Ascending aorta (tissue), 2 donors: ENCODE measurements at regions not wholly inside any gene's neighbourhood (a gene's known extent, or its start where the extent isn't known, plus 50 kb on each side); places are given as distances from the start of the nearest gene placed in this dataset.

Experiments
- DNase-seq, 2 donors: peaks; one replicate each; pipeline ENCODE4 v3.0.0-alpha.2; 2019; ENCODE audit warnings: low spot score in 2 of 2
- H3K27ac ChIP-seq, 2 donors: fragments of 200-600 bp; sonication (generic); one replicate each; pipeline ENCODE4 v1.5.1; 2016 to 2017; ENCODE audit warnings: mild to moderate bottlenecking in 1 of 2
- H3K27me3 ChIP-seq: fragments of 200-600 bp; sonication (generic); one replicate; pipeline ENCODE4 v1.5.1; 2017
- H3K36me3 ChIP-seq, 2 donors: fragments of 200-600 bp; sonication (generic); one replicate each; pipeline ENCODE4 v1.5.1; 2016
- H3K4me1 ChIP-seq, 2 donors: fragments of 200-600 bp; sonication (generic); one replicate each; pipeline ENCODE4 v1.5.1; 2016 to 2017; ENCODE audit warnings: mild to moderate bottlenecking in 1 of 2
- H3K4me3 ChIP-seq, 2 donors: fragments of 200-600 bp; sonication (generic); one replicate each; pipeline ENCODE4 v1.5.1; 2016 to 2017; ENCODE audit warnings: mild to moderate bottlenecking in 1 of 2
- H3K9me3 ChIP-seq, 2 donors: fragments of 200-600 bp; sonication (generic); one replicate each; pipeline ENCODE4 v1.5.1; 2016
- intact Hi-C: fragments of 100-400 bp; cut with DNase I; formaldehyde crosslinking; loops from one replicate; pipeline ENCODE4 v1.15.1; 2023
- TF ChIP-seq, protein P1 (sequence below), 3 experiments: fragments of 200-600 bp in 2 of 3; fragments of 450-650 bp in 1 of 3; sonication (generic) in 2 of 3; IDR thresholded peaks; one replicate each; pipeline ENCODE4 v1.5.1; 2016 to 2019; ENCODE audit warnings: antibody characterized with exemption in 3 of 3, mild to moderate bottlenecking in 1 of 3, moderate library complexity in 1 of 3

DNA sequence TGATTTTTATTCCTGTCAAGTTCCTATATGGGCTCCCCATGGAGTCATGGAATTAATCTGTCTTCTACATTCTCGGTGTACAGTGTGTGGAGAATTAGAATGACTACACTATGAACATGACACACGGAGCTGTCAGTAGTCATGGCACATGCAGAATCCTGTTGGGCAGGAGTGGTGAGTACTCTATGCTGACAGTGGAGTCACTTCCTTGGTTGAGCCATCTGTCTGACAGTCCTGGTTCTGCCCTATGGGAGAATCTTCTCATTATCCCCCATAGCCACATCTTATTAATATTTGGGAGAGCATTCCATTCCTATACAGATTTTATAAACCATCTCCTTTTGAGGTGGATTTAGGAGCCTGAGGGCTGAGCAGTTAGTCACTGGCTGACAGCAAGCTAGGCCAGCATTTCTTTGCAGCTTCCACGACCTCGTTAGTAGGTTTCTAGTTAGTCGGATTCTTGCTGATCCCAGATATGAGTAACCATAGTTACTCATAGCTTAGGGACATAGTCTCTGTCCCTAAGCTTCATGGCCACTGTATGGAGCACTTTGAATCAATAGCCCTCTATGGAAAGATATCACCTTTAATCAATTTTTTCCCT lies 90.6 kb downstream of the MDH1 start:
- intact Hi-C loops = no loop called here
- no peak for DNase-seq
- no peaks in the 10 kb centered on the region for H3K36me3 ChIP-seq
- H3K27ac ChIP-seq = no peak overlapping the region
- no peaks in the 10 kb centered on the region for H3K27me3 ChIP-seq
- TF ChIP-seq, protein P1, sequence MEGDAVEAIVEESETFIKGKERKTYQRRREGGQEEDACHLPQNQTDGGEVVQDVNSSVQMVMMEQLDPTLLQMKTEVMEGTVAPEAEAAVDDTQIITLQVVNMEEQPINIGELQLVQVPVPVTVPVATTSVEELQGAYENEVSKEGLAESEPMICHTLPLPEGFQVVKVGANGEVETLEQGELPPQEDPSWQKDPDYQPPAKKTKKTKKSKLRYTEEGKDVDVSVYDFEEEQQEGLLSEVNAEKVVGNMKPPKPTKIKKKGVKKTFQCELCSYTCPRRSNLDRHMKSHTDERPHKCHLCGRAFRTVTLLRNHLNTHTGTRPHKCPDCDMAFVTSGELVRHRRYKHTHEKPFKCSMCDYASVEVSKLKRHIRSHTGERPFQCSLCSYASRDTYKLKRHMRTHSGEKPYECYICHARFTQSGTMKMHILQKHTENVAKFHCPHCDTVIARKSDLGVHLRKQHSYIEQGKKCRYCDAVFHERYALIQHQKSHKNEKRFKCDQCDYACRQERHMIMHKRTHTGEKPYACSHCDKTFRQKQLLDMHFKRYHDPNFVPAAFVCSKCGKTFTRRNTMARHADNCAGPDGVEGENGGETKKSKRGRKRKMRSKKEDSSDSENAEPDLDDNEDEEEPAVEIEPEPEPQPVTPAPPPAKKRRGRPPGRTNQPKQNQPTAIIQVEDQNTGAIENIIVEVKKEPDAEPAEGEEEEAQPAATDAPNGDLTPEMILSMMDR (IDR thresholded peaks at IDR 0.05) = no peak
- H3K4me1 ChIP-seq = no peaks in the 10 kb centered on the region
- no peaks in the 10 kb centered on the region for H3K9me3 ChIP-seq
- H3K4me3 ChIP-seq = no peak overlapping the region

DNA sequence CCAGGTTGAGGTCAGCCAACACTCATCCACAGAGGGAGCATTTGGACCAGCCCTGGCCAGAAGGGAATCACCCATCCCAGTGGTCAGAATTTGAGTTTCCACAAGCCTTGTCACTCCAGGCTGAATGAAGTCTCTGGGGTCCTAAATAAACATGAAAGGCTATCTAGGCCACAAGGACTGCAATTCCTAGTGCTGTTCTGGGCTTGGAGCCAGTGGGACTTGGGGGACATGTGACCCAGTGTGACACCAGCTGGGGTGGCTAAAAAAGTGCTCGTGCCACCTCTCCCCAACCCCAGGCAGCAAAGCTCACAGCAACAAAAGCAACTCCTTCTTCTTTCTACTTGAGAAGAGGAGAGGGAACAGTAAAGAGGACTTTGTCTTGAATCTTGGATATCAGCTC lies 91.7 kb downstream of the MDH1 start:
- Histone ChIP-seq H3K4me1 (no peaks in the 10 kb centered on the region), H3K9me3 (no peaks in the 10 kb centered on the region), H3K36me3 (no peaks in the 10 kb centered on the region), H3K27ac (no peak overlapping the region), H3K4me3 (no peak overlapping the region), H3K27me3 (no peaks in the 10 kb centered on the region)
- no peak for DNase-seq
- intact Hi-C loops = no loop called here
- TF ChIP-seq, protein P1 (IDR thresholded peaks at IDR 0.05) = no peak

DNA sequence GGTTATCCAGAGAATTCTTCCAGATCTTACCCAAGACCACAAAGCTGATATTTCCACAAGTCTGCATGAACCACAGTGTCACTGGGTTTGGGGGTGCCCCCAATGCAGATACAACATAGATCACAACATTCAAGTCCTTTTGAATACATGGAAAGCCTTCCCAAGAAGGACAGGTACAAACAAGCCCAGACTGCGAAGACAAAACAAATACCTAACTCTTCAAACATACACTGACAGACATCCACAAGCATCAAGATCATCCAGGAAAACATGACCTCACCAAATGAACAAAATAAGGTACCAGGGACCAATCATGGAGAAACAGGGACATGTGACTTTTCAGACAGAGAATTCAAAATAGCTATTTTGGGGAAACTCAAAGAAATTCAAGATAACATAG lies 93.1 kb downstream of the MDH1 start:
- H3K27ac ChIP-seq = no peak overlapping the region
- H3K9me3 ChIP-seq = no peaks in the 10 kb centered on the region
- no peak overlapping the region for H3K4me3 ChIP-seq
- no peak for DNase-seq
- H3K4me1 ChIP-seq = no peaks in the 10 kb centered on the region
- no peaks in the 10 kb centered on the region for H3K36me3 ChIP-seq
- intact Hi-C loops = no loop called here
- H3K27me3 ChIP-seq = no peaks in the 10 kb centered on the region
- TF ChIP-seq, protein P1 (IDR thresholded peaks at IDR 0.05) = no peak

DNA sequence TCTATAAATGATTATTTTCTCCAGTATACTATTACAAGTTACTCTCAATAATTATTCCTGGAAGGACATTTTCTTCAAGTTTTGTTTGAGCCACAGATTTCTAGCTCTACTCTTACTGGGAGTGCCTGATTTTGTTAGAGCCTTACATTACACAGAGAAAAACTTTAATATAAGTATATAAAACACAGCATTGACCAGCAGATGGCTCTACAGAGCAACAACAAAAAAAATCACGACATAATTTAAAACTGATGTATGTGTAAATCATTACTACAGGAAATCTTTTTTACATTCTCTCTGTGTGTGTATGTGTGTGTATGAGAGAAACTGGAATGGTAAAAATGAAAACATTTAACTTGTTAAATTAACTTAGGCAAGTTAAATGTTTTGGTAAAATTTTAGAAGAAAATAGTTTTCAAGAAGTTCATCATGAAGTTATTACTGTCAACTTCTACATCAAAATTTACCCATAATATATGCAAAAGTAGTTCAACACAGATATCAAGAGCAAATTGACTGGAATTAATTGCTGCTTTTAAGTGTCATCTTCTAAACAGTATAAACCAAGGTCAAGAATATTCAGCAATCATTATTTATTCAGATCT lies 103.3 kb downstream of the MDH1 start:
- no peak overlapping the region for H3K4me3 ChIP-seq
- no peaks in the 10 kb centered on the region for H3K4me1 ChIP-seq
- H3K36me3 ChIP-seq = no peaks in the 10 kb centered on the region
- intact Hi-C loops = loop anchor here (1.0 to 10.0 kb wide), 2 partner anchors 169 to 323 kb away; partner anchors contain the start of gene VPS54
- no peaks in the 10 kb centered on the region for H3K27me3 ChIP-seq
- TF ChIP-seq, protein P1 (IDR thresholded peaks at IDR 0.05) = peak; percentile 52 to 64 (median 57)
- no peak overlapping the region for H3K27ac ChIP-seq
- no peak for DNase-seq
- H3K9me3 ChIP-seq = no peaks in the 10 kb centered on the region

DNA sequence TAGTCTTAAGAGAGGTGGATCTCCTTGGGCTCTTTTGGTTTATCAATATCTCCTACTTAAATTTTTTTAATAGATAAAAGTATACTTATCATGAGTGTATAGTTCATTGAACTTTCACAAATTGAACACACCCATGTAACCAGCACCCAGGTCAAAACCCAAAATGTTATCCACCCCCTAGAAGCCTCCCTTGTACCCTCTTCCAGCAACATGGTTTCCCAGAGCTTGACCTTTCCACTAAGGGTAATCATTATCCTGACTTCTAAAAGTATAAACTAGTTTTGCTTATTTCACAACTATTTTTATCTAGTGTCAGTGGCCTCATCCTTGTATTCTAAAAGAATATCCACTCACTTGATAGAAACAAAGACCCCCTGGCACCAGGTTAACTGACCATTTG lies 106.8 kb downstream of the MDH1 start:
- intact Hi-C loops = loop anchor here (5.0 to 10.0 kb wide), 2 partner anchors 147 to 319 kb away; partner anchors contain the start of genes UGP2 and VPS54
- H3K9me3 ChIP-seq = no peaks in the 10 kb centered on the region

More for the DNA sequence above, 106.8 kb downstream of the MDH1 start:
- DNase-seq = no peak
- H3K4me1 ChIP-seq = peaks cover 0 to 2% of the 10 kb centered on the region in 2 donors
- no peak overlapping the region for H3K4me3 ChIP-seq
- H3K27me3 ChIP-seq = no peaks in the 10 kb centered on the region
- peak overlapping the region in 1 of 2 donors; percentile 45 for H3K27ac ChIP-seq
- no peaks in the 10 kb centered on the region for H3K36me3 ChIP-seq
- TF ChIP-seq, protein P1 (IDR thresholded peaks at IDR 0.05) = no peak
